HEK293T (cell line): ENCODE measurements at regions not wholly inside any gene's neighbourhood (a gene's known extent, or its start where the extent isn't known, plus 50 kb on each side); places are given as distances from the start of the nearest gene placed in this dataset.

Source experiments
- ARNT ChIP-seq: fragments of 450-650 bp; IDR thresholded peaks from 2 replicates; pipeline ENCODE4 v1.6.1; 2017; ENCODE audit warnings: mild to moderate bottlenecking
- BHLHE40 ChIP-seq: fragments of 450-650 bp; IDR thresholded peaks from 2 replicates; pipeline ENCODE4 v1.6.1; 2016; ENCODE audit warnings: mild to moderate bottlenecking, moderate library complexity, borderline replicate concordance
- PKNOX1 ChIP-seq: fragments of 450-650 bp; IDR thresholded peaks from 2 replicates; pipeline ENCODE4 v1.6.1; 2016
- SP1 ChIP-seq: fragments of 450-650 bp; IDR thresholded peaks from 2 replicates; pipeline ENCODE4 v1.6.1; 2017
- SUZ12 ChIP-seq: fragments of 450-650 bp; IDR thresholded peaks from 2 replicates; pipeline ENCODE4 v1.6.1; 2016; ENCODE audit warnings: mild to moderate bottlenecking

- TF ChIP-seq PKNOX1 (no peak), SUZ12 (no peak), SP1 (no peak), ARNT (no peak), BHLHE40 (no peak)
Observed at GRCh38 chrX:64580035-64580434, 184.8 kb upstream of the MTMR8 start.
